Astrocyte (in vitro differentiated cells and primary cell): ENCODE measurements at regions not wholly inside any gene's neighbourhood (a gene's known extent, or its start where the extent isn't known, plus 50 kb on each side); places are given as distances from the start of the nearest gene placed in this dataset.

Experiments
- DNase-seq: peaks from one replicate; pipeline ENCODE4 v3.0.0-alpha.2; 2010; ENCODE audit warnings: low read depth
- FAIRE-seq: peaks from 2 replicates; lab custom pipeline; 2011; peaks lifted over from hg19 to GRCh38; lab: Jason Lieb, UNC
- H2AFZ ChIP-seq: 2 replicates; pipeline ENCODE4 v1.6.0; 2012; ENCODE audit warnings: low read depth, low read length, inconsistent platforms
- H3K27ac ChIP-seq: 2 replicates; pipeline ENCODE4 v1.5.1; 2011; ENCODE audit warnings: low read depth, low read length, inconsistent platforms
- H3K27me3 ChIP-seq: 2 replicates; pipeline ENCODE4 v1.6.0; 2011; ENCODE audit warnings: low read length, inconsistent platforms; ENCODE audit not compliant: insufficient read depth
- H3K36me3 ChIP-seq: 2 replicates; pipeline ENCODE4 v1.5.1; 2011; ENCODE audit warnings: low read length, inconsistent platforms; ENCODE audit not compliant: insufficient read depth
- H3K4me1 ChIP-seq: 2 replicates; pipeline ENCODE4 v1.5.1; 2011; ENCODE audit warnings: low read length, inconsistent platforms; ENCODE audit not compliant: insufficient read depth
- H3K4me2 ChIP-seq: 2 replicates; pipeline ENCODE4 v1.6.0; 2012; ENCODE audit warnings: low read length, inconsistent platforms
- H3K4me3 ChIP-seq: 2 replicates; pipeline ENCODE4 v1.5.1; 2011; ENCODE audit warnings: low read depth, mild to moderate bottlenecking, low read length, inconsistent platforms; ENCODE audit not compliant: insufficient read depth
- H3K79me2 ChIP-seq: 2 replicates; pipeline ENCODE4 v1.6.0; 2012; ENCODE audit warnings: mild to moderate bottlenecking, low read length, inconsistent platforms; ENCODE audit not compliant: insufficient read depth
- H3K9ac ChIP-seq: 2 replicates; pipeline ENCODE4 v1.6.0; 2012; ENCODE audit warnings: mild to moderate bottlenecking, low read length, inconsistent platforms
- H3K9me3 ChIP-seq: 2 replicates; pipeline ENCODE4 v1.5.1; 2012; ENCODE audit warnings: low read depth, mild to moderate bottlenecking, low read length, inconsistent platforms; ENCODE audit not compliant: insufficient read depth
- H4K20me1 ChIP-seq: 2 replicates; pipeline ENCODE4 v1.6.0; 2012; ENCODE audit warnings: low read length, inconsistent platforms; ENCODE audit not compliant: insufficient read depth
- H3K27ac Mint-ChIP-seq: one replicate; pipeline ENCODE4 v1.8.0; 2021; ENCODE audit warnings: mild to moderate bottlenecking, mixed read lengths; ENCODE audit not compliant: unreplicated experiment
- H3K27me3 Mint-ChIP-seq: one replicate; pipeline ENCODE4 v1.8.0; 2021; ENCODE audit warnings: low read depth, mixed read lengths; ENCODE audit not compliant: unreplicated experiment
- H3K36me3 Mint-ChIP-seq: one replicate; pipeline ENCODE4 v1.8.0; 2021; ENCODE audit warnings: low read depth, mixed read lengths; ENCODE audit not compliant: unreplicated experiment
- H3K4me1 Mint-ChIP-seq: one replicate; pipeline ENCODE4 v1.8.0; 2021; ENCODE audit warnings: low read depth, mixed read lengths; ENCODE audit not compliant: unreplicated experiment
- H3K4me3 Mint-ChIP-seq: one replicate; pipeline ENCODE4 v1.8.0; 2021; ENCODE audit warnings: mild to moderate bottlenecking, moderate library complexity, mixed read lengths; ENCODE audit not compliant: unreplicated experiment
- H3K9me3 Mint-ChIP-seq: one replicate; pipeline ENCODE4 v1.8.0; 2021; ENCODE audit warnings: mild to moderate bottlenecking, mixed read lengths; ENCODE audit not compliant: unreplicated experiment
- EZH2 ChIP-seq: IDR thresholded peaks from 2 replicates; pipeline ENCODE4 v1.6.1; 2012; ENCODE audit warnings: mild to moderate bottlenecking, low read length, inconsistent platforms; ENCODE audit not compliant: insufficient read depth
- TF ChIP-seq, protein P1 (sequence below): IDR thresholded peaks from 2 replicates; pipeline ENCODE4 v1.5.1; 2011; ENCODE audit warnings: low read depth, mild to moderate bottlenecking, inconsistent platforms, low read length, moderate library complexity; ENCODE audit not compliant: insufficient read depth

- H3K79me2 ChIP-seq, result no peaks in the 10 kb centered on the region
Measured at GRCh38 chr3:194022816-194023215, 113.1 kb upstream of the HES1 start.

GRCh38 chr3:194023501-194024280, 112.3 kb upstream of the HES1 start:
- H3K4me1 ChIP-seq, result peaks cover 4% of the 10 kb centered on the region
- no peak for FAIRE-seq
- Mint-ChIP-seq H3K27me3 (peaks cover 84% of the 10 kb centered on the region), H3K27ac (no peak overlapping the region), H3K4me1 (no peaks in the 10 kb centered on the region), H3K9me3 (peaks cover 9% of the 10 kb centered on the region), H3K36me3 (no peaks in the 10 kb centered on the region), H3K4me3 (no peak overlapping the region)
- peaks cover 35% of the 10 kb centered on the region for H3K27me3 ChIP-seq
- H3K9me3 ChIP-seq, result no peaks in the 10 kb centered on the region
- TF ChIP-seq, protein P1, sequence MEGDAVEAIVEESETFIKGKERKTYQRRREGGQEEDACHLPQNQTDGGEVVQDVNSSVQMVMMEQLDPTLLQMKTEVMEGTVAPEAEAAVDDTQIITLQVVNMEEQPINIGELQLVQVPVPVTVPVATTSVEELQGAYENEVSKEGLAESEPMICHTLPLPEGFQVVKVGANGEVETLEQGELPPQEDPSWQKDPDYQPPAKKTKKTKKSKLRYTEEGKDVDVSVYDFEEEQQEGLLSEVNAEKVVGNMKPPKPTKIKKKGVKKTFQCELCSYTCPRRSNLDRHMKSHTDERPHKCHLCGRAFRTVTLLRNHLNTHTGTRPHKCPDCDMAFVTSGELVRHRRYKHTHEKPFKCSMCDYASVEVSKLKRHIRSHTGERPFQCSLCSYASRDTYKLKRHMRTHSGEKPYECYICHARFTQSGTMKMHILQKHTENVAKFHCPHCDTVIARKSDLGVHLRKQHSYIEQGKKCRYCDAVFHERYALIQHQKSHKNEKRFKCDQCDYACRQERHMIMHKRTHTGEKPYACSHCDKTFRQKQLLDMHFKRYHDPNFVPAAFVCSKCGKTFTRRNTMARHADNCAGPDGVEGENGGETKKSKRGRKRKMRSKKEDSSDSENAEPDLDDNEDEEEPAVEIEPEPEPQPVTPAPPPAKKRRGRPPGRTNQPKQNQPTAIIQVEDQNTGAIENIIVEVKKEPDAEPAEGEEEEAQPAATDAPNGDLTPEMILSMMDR, result no peak
- no peak for TF ChIP-seq EZH2
- no peak for DNase-seq
- H3K36me3 ChIP-seq, result no peaks in the 10 kb centered on the region
- no peak overlapping the region for H2AFZ ChIP-seq
- H3K79me2 ChIP-seq, result no peaks in the 10 kb centered on the region
- no peaks in the 10 kb centered on the region for H4K20me1 ChIP-seq
- no peak overlapping the region for H3K9ac ChIP-seq
- no peak overlapping the region for H3K4me2 ChIP-seq
- H3K27ac ChIP-seq, result no peak overlapping the region
- H3K4me3 ChIP-seq, result no peak overlapping the region

More at GRCh38 chr3:194022816-194023215, 113.1 kb upstream of the HES1 start:
- Mint-ChIP-seq H3K36me3 (no peaks in the 10 kb centered on the region), H3K9me3 (peaks cover 9% of the 10 kb centered on the region), H3K27ac (no peak overlapping the region), H3K4me1 (no peaks in the 10 kb centered on the region), H3K27me3 (peaks cover 90% of the 10 kb centered on the region), H3K4me3 (no peak overlapping the region)
- Histone ChIP-seq H3K9me3 (no peaks in the 10 kb centered on the region), H4K20me1 (no peaks in the 10 kb centered on the region), H3K27ac (no peak overlapping the region), H3K36me3 (no peaks in the 10 kb centered on the region), H3K4me1 (peaks cover 4% of the 10 kb centered on the region), H3K9ac (no peak overlapping the region), H2AFZ (no peak overlapping the region), H3K27me3 (peaks cover 32% of the 10 kb centered on the region), H3K4me2 (no peak overlapping the region), H3K4me3 (no peak overlapping the region)
- DNase-seq, result no peak
- no peak for FAIRE-seq
- TF ChIP-seq, protein P1, result no peak
- no peak for TF ChIP-seq EZH2

- H2AFZ ChIP-seq, result no peak overlapping the region
- no peak for DNase-seq
- FAIRE-seq, result no peak
- no peaks in the 10 kb centered on the region for H3K79me2 ChIP-seq
- H3K27me3 Mint-ChIP-seq, result peaks cover 85% of the 10 kb centered on the region
- H3K9ac ChIP-seq, result no peak overlapping the region
- peaks cover 44% of the 10 kb centered on the region for H3K27me3 ChIP-seq
- peaks cover 4% of the 10 kb centered on the region for H3K4me1 ChIP-seq
- peaks cover 4% of the 10 kb centered on the region for H3K9me3 Mint-ChIP-seq
- no peaks in the 10 kb centered on the region for H3K36me3 Mint-ChIP-seq
- no peaks in the 10 kb centered on the region for H3K4me1 Mint-ChIP-seq
- H3K27ac Mint-ChIP-seq, result no peak overlapping the region
- no peak overlapping the region for H3K27ac ChIP-seq
- no peak overlapping the region for H3K4me2 ChIP-seq
- no peak overlapping the region for H3K4me3 Mint-ChIP-seq
- no peak overlapping the region for H3K4me3 ChIP-seq
- H3K36me3 ChIP-seq, result no peaks in the 10 kb centered on the region
- TF ChIP-seq EZH2, result no peak
- TF ChIP-seq, protein P1, result no peak
- H4K20me1 ChIP-seq, result no peaks in the 10 kb centered on the region
- no peaks in the 10 kb centered on the region for H3K9me3 ChIP-seq
Measured at GRCh38 chr3:194025119-194025518, 110.8 kb upstream of the HES1 start.
